ENCODE measurements at regions not wholly inside any gene's neighbourhood (a gene's known extent, or its start where the extent isn't known, plus 50 kb on each side); places are given as distances from the start of the nearest gene placed in this dataset.

GRCh38 chr6:40860443-40860842, 178.6 kb downstream of the UNC5CL start:
- no peak for DNase-seq (ENCODE audit: low spot score)
- ATAC-seq (ENCODE audit: low FRiP score) = no peak
- TF ChIP-seq, protein P1, sequence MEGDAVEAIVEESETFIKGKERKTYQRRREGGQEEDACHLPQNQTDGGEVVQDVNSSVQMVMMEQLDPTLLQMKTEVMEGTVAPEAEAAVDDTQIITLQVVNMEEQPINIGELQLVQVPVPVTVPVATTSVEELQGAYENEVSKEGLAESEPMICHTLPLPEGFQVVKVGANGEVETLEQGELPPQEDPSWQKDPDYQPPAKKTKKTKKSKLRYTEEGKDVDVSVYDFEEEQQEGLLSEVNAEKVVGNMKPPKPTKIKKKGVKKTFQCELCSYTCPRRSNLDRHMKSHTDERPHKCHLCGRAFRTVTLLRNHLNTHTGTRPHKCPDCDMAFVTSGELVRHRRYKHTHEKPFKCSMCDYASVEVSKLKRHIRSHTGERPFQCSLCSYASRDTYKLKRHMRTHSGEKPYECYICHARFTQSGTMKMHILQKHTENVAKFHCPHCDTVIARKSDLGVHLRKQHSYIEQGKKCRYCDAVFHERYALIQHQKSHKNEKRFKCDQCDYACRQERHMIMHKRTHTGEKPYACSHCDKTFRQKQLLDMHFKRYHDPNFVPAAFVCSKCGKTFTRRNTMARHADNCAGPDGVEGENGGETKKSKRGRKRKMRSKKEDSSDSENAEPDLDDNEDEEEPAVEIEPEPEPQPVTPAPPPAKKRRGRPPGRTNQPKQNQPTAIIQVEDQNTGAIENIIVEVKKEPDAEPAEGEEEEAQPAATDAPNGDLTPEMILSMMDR (IDR thresholded peaks at IDR 0.05) = no peak

- TF ChIP-seq, protein P1 (IDR thresholded peaks at IDR 0.05) = no peak
- ATAC-seq (ENCODE audit: low FRiP score) = no peak
Measured at GRCh38 chr6:40856271-40856670, 182.8 kb downstream of the UNC5CL start.

GRCh38 chr6:40855168-40855880, 183.7 kb downstream of the UNC5CL start:
- TF ChIP-seq, protein P1 (IDR thresholded peaks at IDR 0.05) = no peak
- ATAC-seq (ENCODE audit: low FRiP score) (no peak), DNase-seq (ENCODE audit: low spot score) (no peak)

More at GRCh38 chr6:40856271-40856670, 182.8 kb downstream of the UNC5CL start:
- no peak for DNase-seq (ENCODE audit: low spot score)

DNA sequence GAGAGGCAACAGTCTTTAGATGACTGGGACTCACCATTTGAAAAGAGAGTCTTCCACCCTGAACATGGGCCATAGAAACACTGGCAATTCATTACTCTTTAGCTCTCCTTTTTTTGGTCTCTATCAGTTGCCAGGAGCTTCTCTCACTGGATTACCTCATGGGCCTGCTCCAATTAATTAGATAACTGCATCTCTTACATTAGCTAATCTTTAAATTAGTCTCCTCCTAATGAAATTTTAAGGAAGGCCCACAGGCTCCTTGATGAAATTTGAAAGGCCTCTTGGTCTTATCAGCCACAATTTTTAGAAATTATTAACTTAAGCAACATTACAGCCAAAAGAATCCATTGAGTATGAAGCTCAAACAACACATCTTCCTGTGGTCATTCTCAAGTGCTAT, 184.4 kb downstream of the UNC5CL start:
- DNase-seq (ENCODE audit: low spot score) (no peak), ATAC-seq (ENCODE audit: low FRiP score) (no peak)
- TF ChIP-seq, protein P1 (IDR thresholded peaks at IDR 0.05) = no peak

- TF ChIP-seq, protein P1 (IDR thresholded peaks at IDR 0.05) = no peak
- no peak for DNase-seq (ENCODE audit: low spot score)
- no peak for ATAC-seq (ENCODE audit: low FRiP score)
Measured at GRCh38 chr6:40852779-40853373, 186.1 kb downstream of the UNC5CL start.

DNA sequence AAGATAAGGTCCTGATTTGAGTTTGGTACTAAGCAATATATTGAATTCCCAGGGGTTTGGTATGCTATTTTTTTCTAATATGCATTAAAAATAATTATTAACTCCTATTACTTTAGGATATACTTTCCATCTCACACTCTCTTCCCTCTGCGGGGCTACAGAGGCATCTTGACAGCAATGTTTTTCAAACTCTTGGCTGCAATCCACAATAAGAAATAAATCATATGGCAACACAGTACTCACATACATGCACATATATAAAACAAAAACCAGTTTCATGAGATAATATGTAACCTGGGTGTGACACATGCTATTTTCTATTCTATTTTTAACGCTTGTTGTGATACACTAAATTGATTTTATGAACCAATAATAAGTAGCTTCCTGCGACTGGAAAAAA, 189.5 kb downstream of the UNC5CL start:
- no peak for ATAC-seq (ENCODE audit: low FRiP score)
- no peak for DNase-seq (ENCODE audit: low spot score)
- TF ChIP-seq, protein P1 (IDR thresholded peaks at IDR 0.05) = no peak

Measured in omental fat pad (tissue), 3 donors.